HG03064 (cell line): ENCODE measurements at regions not wholly inside any gene's neighbourhood (a gene's known extent, or its start where the extent isn't known, plus 50 kb on each side); places are given as distances from the start of the nearest gene placed in this dataset.

Experiments used
- ATAC-seq: cut with Tn5 transposase; IDR thresholded peaks from one replicate; pipeline ENCODE4 v1.9.1; 2021; ENCODE audit warnings: low read depth; ENCODE audit not compliant: unreplicated experiment

GRCh38 chr4:13316354-13316753 lies 167.8 kb downstream of the RAB28 start:
- ATAC-seq, result no peak

DNA sequence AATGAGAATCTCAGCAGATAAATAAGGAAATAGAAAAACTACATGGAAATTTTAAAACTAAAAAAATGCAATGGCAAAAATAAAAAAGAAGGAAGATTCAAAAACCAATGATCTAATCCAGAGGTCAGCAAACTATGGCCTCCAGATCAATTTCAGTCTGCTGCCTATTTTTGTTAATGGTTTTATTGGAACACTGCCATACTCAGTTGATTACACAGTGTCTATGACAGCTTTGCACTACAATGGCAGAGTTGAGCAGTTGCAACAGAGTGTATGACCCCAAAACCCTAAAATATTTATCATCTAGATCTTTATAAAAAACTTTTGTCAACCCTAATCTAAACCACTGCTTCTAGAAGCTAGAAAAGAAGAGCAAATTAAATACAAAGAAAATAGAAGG lies 170.3 kb downstream of the RAB28 start:
- ATAC-seq, result no peak

- no peak for ATAC-seq
Observed at GRCh38 chr4:13312264-13312663, 171.9 kb downstream of the RAB28 start.

DNA sequence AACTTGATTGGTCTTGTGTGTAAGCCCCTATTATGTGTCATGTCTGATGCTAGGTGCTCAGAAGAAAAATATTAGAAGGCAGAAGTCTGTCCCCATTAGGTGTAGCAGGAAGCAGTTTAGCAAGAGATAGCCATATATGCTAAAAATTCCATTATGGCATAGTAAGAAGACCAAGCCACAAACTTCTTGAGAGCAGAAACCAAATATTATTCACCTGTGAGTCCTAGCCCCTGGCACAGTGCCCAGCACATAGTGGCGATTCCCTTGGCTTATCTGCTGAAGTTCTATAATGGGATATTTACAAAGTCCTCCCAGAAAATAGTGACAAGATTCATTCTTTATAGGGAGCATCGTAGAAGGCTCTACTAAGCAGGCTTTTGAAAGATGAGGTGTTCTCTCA lies 174.4 kb downstream of the RAB28 start:
- ATAC-seq, result no peak

DNA sequence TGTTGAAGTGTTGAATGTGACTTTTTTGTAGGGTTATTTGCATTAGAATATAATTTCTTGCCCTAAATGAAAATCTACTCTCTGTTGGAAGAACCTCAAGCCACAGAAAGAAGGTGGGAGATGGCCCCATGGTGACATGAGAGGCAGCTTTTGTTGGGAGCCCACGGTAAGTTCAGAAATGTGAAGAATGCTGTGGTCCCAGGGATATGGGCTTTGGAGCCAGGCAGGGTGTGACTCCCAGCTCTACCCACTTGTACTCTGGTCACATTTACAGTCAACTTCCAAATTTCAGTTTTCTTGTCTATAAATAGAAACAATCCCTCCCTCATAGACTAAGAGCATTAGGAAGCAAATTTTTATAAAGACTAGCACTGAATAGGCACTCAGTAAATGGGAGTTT lies 177.8 kb downstream of the RAB28 start:
- ATAC-seq, result no peak

DNA sequence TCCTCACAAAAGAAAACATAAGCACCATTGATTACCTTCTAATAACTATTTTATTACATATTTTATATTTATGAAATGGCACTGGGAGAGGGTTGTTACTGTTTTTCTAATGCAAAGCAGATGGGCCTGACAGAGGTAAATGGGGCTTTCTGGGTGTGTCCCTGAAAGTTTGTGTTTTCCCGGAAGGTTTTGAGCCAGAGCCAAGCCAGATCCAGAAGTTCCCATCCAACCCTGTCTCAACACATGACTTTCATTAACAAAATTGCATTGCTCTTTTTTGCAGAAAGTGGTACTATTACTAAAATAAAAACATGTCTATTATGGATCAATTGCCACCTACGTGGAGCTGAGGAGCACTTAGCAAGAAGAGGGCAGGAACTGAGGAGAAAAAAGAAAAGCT lies 181.3 kb downstream of the RAB28 start:
- ATAC-seq, result no peak

DNA sequence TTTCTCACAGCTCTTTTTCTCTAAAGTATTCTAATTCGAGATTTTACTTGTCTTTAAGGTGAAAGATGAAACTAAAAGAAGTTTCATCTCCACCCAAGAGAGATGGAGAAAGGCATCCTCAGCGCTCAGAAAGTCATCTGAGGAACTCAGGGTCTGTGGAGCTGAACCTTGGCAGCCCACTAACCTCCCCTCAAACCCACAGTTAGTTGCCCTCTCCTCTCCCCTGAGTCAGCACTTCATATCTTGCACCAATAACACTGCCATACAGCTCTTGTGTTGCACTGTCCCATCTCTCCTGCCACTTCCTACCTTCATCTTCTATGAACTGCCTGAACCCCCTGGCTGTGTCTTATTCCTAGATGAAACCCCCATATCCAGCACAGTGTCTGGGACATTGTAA lies 184.8 kb downstream of the RAB28 start:
- ATAC-seq, result no peak

DNA sequence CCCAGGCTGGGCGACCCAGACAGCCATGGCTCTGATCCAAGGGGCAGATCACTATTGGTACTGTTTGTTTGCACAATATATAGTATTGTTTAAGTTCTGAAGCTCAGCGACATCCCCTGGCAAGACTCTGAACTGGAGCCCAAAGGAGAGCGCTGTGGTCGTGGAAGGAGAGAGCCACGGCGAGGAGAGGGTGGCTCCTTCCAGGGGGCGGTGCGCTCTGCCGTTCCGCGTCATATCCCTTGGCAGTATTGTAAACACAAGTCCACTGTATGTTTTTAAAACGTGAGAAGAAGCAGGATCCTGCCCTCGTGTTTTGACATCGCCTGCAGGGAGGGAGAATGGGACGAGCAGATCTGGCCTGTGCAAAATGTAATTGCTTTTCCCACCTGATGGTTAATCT lies 185.5 kb downstream of the RAB28 start:
- ATAC-seq, result no peak

DNA sequence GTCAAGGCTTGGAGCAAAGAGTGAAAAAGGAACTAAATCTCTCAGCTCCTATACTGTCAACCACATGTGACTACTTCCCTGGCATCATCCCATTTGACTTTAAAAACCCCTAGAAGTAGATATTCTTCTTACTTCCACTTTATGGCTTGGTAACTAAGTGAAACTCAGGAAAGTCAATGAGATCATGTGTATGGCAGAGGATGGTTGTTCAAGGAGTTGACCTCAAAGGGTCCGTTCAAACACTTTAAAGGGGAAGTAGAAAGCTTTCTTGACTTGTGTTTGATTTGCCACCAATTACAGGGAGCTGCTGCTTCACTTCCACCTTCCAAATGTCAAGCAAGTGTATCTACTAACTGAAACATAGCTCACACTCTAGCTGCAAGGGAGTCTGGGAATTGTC lies 187.2 kb downstream of the RAB28 start:
- ATAC-seq, result no peak

DNA sequence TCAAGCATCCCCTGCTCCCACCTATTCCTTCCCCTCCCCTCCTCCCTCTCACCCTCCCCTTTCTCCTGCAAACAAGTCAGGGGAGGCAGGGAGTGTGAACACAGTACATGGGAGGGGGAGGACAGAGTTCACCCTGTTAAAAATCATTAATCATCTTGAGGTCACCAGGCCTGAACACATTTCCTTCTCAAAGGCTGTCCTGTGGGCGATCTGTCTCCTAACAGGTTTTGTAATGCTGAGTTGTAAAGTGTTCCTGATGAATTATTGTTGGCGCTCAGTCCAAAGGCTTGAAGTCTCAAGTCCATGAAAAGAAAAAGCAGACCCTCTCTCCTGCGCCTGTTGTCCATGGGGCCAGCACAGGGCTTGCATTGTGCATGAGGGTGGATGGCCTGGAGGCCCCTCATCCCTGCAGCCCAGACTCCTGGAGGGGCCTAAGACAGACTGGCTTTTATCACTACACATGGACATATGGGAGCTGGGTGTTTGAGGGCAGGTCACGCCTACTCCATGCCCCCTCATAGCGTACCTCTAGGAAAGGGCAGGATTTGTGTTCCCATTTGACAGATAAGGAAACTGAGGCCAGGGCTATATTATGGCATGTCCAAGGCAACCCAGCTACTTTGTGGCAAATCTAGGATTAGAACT lies 189.1 kb downstream of the RAB28 start:
- no peak for ATAC-seq

GRCh38 chr4:13292372-13292771 lies 191.8 kb downstream of the RAB28 start:
- no peak for ATAC-seq

- ATAC-seq, result no peak
Observed at GRCh38 chr4:13289391-13289790, 194.7 kb downstream of the RAB28 start.

GRCh38 chr4:13285336-13285735 lies 198.8 kb downstream of the RAB28 start:
- no peak for ATAC-seq

- ATAC-seq, result no peak
Observed at GRCh38 chr4:13284932-13285331, 199.2 kb downstream of the RAB28 start.

- ATAC-seq, result no peak
Observed at GRCh38 chr4:13276357-13276756, 207.8 kb downstream of the RAB28 start.

GRCh38 chr4:13268703-13269102 lies 215.4 kb downstream of the RAB28 start:
- ATAC-seq, result no peak

- no peak for ATAC-seq
Observed at GRCh38 chr4:13268165-13268564, 216.0 kb downstream of the RAB28 start.

GRCh38 chr4:13267091-13267490 lies 217.0 kb downstream of the RAB28 start:
- ATAC-seq, result no peak

DNA sequence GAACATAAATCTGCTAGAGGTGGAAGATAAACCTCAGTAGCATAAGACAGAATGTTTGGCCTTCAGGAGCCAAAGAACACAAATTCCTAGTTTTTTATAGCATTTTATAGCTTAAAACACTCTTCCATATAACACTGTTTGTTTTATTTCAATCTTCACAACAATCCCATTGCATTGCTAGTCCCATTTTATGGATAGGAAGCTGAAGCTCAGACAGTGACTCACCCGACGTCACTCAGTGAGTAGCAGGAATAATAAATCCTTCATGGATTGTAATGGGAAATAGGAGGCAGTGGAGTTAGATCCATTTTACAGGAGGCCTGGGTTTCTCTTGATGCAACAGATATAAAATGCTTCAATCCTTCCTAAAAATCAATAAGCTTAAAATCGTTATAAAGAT lies 217.5 kb downstream of the RAB28 start:
- ATAC-seq, result no peak

DNA sequence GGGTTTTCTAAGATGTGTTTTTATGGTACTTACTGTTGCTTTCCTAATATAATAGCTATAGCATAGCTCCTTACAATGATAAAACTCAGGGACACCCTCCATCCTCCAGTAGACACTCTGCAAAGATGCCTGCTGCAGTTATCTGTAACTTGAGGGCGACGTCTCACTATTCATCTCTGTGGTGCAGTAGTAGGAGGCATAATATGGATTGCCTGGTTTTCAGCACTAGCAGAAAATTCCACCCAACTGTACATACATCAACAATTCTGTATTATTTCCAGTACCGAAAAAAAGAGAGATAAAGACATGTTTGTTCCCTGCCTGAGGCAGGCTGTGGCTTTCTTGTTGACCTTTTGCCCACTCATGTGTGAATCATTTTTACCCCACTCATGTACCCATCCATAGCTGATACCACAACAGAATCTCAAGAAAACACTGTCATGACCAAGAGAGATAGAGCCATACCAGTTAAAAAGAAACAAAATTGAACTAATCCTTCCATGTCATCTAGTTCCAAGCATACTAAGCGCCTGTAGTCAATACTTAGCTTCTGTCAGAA lies 220.1 kb downstream of the RAB28 start:
- no peak for ATAC-seq

GRCh38 chr4:13262816-13263215 lies 221.3 kb downstream of the RAB28 start:
- ATAC-seq, result no peak

DNA sequence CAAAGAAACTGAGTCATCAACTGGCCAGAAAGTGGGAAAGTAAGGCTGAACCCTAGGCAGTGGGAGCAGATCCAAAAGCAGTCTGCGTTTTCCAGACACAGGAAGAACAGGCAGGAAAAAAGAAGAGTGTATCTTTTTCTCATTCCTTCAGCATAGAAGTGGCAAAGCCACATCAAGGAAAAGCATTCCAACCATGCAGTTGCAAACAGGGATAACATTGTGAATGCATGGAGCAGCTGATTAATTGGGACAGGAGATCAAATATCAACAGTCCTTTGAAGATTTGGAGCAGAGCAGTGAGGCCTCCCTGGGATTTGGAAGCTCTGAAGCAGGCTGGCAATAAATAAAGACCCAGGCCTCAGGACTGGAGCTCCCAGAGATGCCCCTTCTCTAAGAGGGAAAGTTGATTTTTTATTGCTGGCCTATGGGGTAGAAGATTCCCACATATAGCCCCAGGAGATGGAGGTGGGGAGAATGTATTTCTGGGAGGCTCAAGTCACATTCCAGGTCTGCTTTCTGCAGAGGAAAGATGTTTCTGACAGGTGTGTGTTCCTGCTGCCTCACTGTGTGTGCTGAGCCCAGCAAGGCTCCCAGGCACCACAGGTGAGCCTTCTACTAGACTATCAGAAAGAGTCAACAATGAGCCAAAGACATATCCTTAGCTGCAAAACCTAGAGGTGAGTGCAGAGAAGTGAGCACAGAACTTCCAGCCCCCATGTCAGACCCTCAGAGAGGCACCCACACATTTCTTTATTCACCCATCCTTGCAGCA lies 222.5 kb downstream of the RAB28 start:
- no peak for ATAC-seq
